ENCODE measurements at regions not wholly inside any gene's neighbourhood (a gene's known extent, or its start where the extent isn't known, plus 50 kb on each side); places are given as distances from the start of the nearest gene placed in this dataset.

DNA sequence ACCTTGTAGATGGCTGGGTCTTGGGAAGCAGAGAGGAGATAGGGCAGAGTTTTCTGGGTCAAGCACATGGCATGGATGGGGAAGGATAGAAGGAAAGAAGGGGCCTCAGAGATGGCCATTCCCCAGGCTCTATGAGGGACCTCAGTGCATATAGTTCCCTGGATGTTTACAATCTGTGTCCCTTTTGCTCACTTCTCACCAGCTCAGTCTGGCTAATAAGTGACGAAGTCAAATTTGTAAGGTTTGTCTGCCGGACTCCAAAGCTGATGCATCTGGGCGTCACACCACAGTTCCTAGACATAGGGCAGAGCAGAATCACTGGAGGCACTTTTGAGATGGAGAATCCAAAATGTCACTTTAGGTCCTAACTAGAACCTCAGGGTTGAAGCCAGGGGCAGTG lies 416.4 kb upstream of the PROX1 start:
- H3K36me3 Mint-ChIP-seq (ENCODE audit: unreplicated experiment), result no peaks in the 10 kb centered on the region
- H3K27me3 Mint-ChIP-seq (ENCODE audit: unreplicated experiment), result no peaks in the 10 kb centered on the region
- H3K27ac Mint-ChIP-seq (ENCODE audit: unreplicated experiment), result no peak overlapping the region
- no peaks in the 10 kb centered on the region for H3K4me1 Mint-ChIP-seq (ENCODE audit: unreplicated experiment)
- H3K4me3 Mint-ChIP-seq (ENCODE audit: unreplicated experiment), result no peak overlapping the region
- peaks cover 5% of the 10 kb centered on the region for H3K9me3 Mint-ChIP-seq (ENCODE audit: unreplicated experiment)
- DNase-seq (ENCODE audit: extremely low spot score, unreplicated experiment), result no peak
- TF ChIP-seq, protein P1, sequence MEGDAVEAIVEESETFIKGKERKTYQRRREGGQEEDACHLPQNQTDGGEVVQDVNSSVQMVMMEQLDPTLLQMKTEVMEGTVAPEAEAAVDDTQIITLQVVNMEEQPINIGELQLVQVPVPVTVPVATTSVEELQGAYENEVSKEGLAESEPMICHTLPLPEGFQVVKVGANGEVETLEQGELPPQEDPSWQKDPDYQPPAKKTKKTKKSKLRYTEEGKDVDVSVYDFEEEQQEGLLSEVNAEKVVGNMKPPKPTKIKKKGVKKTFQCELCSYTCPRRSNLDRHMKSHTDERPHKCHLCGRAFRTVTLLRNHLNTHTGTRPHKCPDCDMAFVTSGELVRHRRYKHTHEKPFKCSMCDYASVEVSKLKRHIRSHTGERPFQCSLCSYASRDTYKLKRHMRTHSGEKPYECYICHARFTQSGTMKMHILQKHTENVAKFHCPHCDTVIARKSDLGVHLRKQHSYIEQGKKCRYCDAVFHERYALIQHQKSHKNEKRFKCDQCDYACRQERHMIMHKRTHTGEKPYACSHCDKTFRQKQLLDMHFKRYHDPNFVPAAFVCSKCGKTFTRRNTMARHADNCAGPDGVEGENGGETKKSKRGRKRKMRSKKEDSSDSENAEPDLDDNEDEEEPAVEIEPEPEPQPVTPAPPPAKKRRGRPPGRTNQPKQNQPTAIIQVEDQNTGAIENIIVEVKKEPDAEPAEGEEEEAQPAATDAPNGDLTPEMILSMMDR (IDR thresholded peaks at IDR 0.05), result no peak

- Mint-ChIP-seq H3K4me1 (ENCODE audit: unreplicated experiment) (no peaks in the 10 kb centered on the region), H3K9me3 (ENCODE audit: unreplicated experiment) (peaks cover under 1% of the 10 kb centered on the region), H3K27me3 (ENCODE audit: unreplicated experiment) (no peaks in the 10 kb centered on the region), H3K36me3 (ENCODE audit: unreplicated experiment) (no peaks in the 10 kb centered on the region), H3K27ac (ENCODE audit: unreplicated experiment) (no peak overlapping the region), H3K4me3 (ENCODE audit: unreplicated experiment) (no peak overlapping the region)
- DNase-seq (ENCODE audit: extremely low spot score, unreplicated experiment), result no peak
- TF ChIP-seq, protein P1 (IDR thresholded peaks at IDR 0.05), result no peak
These were observed 415.9 kb upstream of the PROX1 start for GRCh38 chr1:213571843-213572242.

- H3K4me3 Mint-ChIP-seq (ENCODE audit: unreplicated experiment), result no peak overlapping the region
- no peaks in the 10 kb centered on the region for H3K4me1 Mint-ChIP-seq (ENCODE audit: unreplicated experiment)
- TF ChIP-seq, protein P1 (IDR thresholded peaks at IDR 0.05), result no peak
- DNase-seq (ENCODE audit: extremely low spot score, unreplicated experiment), result no peak
- H3K27ac Mint-ChIP-seq (ENCODE audit: unreplicated experiment), result no peak overlapping the region
- no peaks in the 10 kb centered on the region for H3K36me3 Mint-ChIP-seq (ENCODE audit: unreplicated experiment)
- no peaks in the 10 kb centered on the region for H3K27me3 Mint-ChIP-seq (ENCODE audit: unreplicated experiment)
- peaks cover 9% of the 10 kb centered on the region for H3K9me3 Mint-ChIP-seq (ENCODE audit: unreplicated experiment)
These were observed 414.7 kb upstream of the PROX1 start for GRCh38 chr1:213572912-213573647.

DNA sequence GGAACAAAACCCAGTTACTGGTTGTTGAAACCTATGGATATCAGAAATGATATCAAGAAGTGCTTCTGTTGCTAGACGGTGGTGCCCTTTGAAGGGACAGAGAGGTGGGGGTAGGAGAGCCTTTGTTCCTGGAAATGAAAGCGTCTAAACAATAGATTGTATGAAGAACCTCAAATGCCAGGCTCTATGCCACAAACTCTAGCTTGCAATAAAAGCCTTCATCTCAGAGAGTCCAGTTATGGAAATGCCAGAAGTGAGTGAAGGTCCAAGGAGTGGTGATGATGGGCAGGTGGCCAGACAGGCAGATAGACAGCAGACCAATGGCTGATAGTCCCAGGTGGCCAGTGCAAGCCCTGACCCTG lies 414.1 kb upstream of the PROX1 start:
- DNase-seq (ENCODE audit: extremely low spot score, unreplicated experiment), result no peak
- H3K4me3 Mint-ChIP-seq (ENCODE audit: unreplicated experiment), result no peak overlapping the region
- H3K4me1 Mint-ChIP-seq (ENCODE audit: unreplicated experiment), result no peaks in the 10 kb centered on the region
- H3K27ac Mint-ChIP-seq (ENCODE audit: unreplicated experiment), result no peak overlapping the region
- no peaks in the 10 kb centered on the region for H3K27me3 Mint-ChIP-seq (ENCODE audit: unreplicated experiment)
- TF ChIP-seq, protein P1 (IDR thresholded peaks at IDR 0.05), result no peak
- H3K36me3 Mint-ChIP-seq (ENCODE audit: unreplicated experiment), result no peaks in the 10 kb centered on the region
- H3K9me3 Mint-ChIP-seq (ENCODE audit: unreplicated experiment), result peaks cover 9% of the 10 kb centered on the region

- TF ChIP-seq, protein P1 (IDR thresholded peaks at IDR 0.05), result no peak
- Mint-ChIP-seq H3K27ac (ENCODE audit: unreplicated experiment) (no peak overlapping the region), H3K4me3 (ENCODE audit: unreplicated experiment) (no peak overlapping the region), H3K27me3 (ENCODE audit: unreplicated experiment) (no peaks in the 10 kb centered on the region), H3K36me3 (ENCODE audit: unreplicated experiment) (no peaks in the 10 kb centered on the region), H3K9me3 (ENCODE audit: unreplicated experiment) (no peaks in the 10 kb centered on the region), H3K4me1 (ENCODE audit: unreplicated experiment) (no peaks in the 10 kb centered on the region)
- no peak for DNase-seq (ENCODE audit: extremely low spot score, unreplicated experiment)
These were observed 404.7 kb upstream of the PROX1 start for GRCh38 chr1:213582976-213583567.

Data from osteocyte (in vitro differentiated cells).